ENCODE measurements at regions not wholly inside any gene's neighbourhood (a gene's known extent, or its start where the extent isn't known, plus 50 kb on each side); places are given as distances from the start of the nearest gene placed in this dataset.

- intact Hi-C loops (cut with DNase I) = no loop called here
- DNase-seq (ENCODE audit: low spot score) = no peak
These were observed 351.7 kb upstream of the MYT1L start for GRCh38 chr2:2682700-2683342.

- intact Hi-C loops (cut with DNase I) = no loop called here
- no peak for DNase-seq (ENCODE audit: low spot score)
These were observed 350.7 kb upstream of the MYT1L start for GRCh38 chr2:2681711-2682251.

- DNase-seq (ENCODE audit: low spot score) = no peak
- intact Hi-C loops (cut with DNase I) = no loop called here
These were observed 350.0 kb upstream of the MYT1L start for GRCh38 chr2:2681085-2681484.

- DNase-seq (ENCODE audit: low spot score) = no peak
- intact Hi-C loops (cut with DNase I) = no loop called here
These were observed 343.8 kb upstream of the MYT1L start for GRCh38 chr2:2674831-2675230.

GRCh38 chr2:2673406-2673805, 342.3 kb upstream of the MYT1L start:
- intact Hi-C loops (cut with DNase I) = no loop called here
- no peak for DNase-seq (ENCODE audit: low spot score)

GRCh38 chr2:2672249-2672648, 341.2 kb upstream of the MYT1L start:
- intact Hi-C loops (cut with DNase I) = no loop called here
- no peak for DNase-seq (ENCODE audit: low spot score)

GRCh38 chr2:2671826-2672225, 340.8 kb upstream of the MYT1L start:
- no peak for DNase-seq (ENCODE audit: low spot score)

GRCh38 chr2:2669316-2669715, 338.2 kb upstream of the MYT1L start:
- intact Hi-C loops (cut with DNase I) = no loop called here
- DNase-seq (ENCODE audit: low spot score) = no peak

More at GRCh38 chr2:2671826-2672225, 340.8 kb upstream of the MYT1L start:
- intact Hi-C loops (cut with DNase I) = no loop called here

GRCh38 chr2:2668681-2669265, 337.7 kb upstream of the MYT1L start:
- no peak for DNase-seq (ENCODE audit: low spot score)
- intact Hi-C loops (cut with DNase I) = no loop called here

GRCh38 chr2:2667690-2668089, 336.6 kb upstream of the MYT1L start:
- DNase-seq (ENCODE audit: low spot score) = no peak
- intact Hi-C loops (cut with DNase I) = no loop called here

GRCh38 chr2:2665834-2666133, 334.7 kb upstream of the MYT1L start:
- no peak for DNase-seq (ENCODE audit: low spot score)
- intact Hi-C loops (cut with DNase I) = no loop called here

- intact Hi-C loops (cut with DNase I) = loop anchor here (5.0 kb wide), 1 partner anchor 102 kb away; no protein-coding TSS in a partner anchor
These were observed 334.1 kb upstream of the MYT1L start for GRCh38 chr2:2664989-2665833.

GRCh38 chr2:2663401-2664036, 332.4 kb upstream of the MYT1L start:
- intact Hi-C loops (cut with DNase I) = loop anchor here (5.0 kb wide), 1 partner anchor 104 kb away; no protein-coding TSS in a partner anchor
- DNase-seq (ENCODE audit: low spot score) = peak; percentile 67

More at GRCh38 chr2:2664989-2665833, 334.1 kb upstream of the MYT1L start:
- DNase-seq (ENCODE audit: low spot score) = peak; percentile 76

- no peak for DNase-seq (ENCODE audit: low spot score)
- intact Hi-C loops (cut with DNase I) = loop anchor here (5.0 kb wide), 1 partner anchor 104 kb away; no protein-coding TSS in a partner anchor
These were observed 331.8 kb upstream of the MYT1L start for GRCh38 chr2:2662847-2663356.

- DNase-seq (ENCODE audit: low spot score) = peak; percentile 76
- intact Hi-C loops (cut with DNase I) = loop anchor here (5.0 kb wide), 1 partner anchor 105 kb away; no protein-coding TSS in a partner anchor
These were observed 331.2 kb upstream of the MYT1L start for GRCh38 chr2:2662037-2662846.

- intact Hi-C loops (cut with DNase I) = loop anchor here (5.0 kb wide), 1 partner anchor 106 kb away; no protein-coding TSS in a partner anchor
These were observed 329.8 kb upstream of the MYT1L start for GRCh38 chr2:2660789-2661355.

GRCh38 chr2:2657121-2657962, 326.3 kb upstream of the MYT1L start:
- intact Hi-C loops (cut with DNase I) = no loop called here
- no peak for DNase-seq (ENCODE audit: low spot score)

More at GRCh38 chr2:2660789-2661355, 329.8 kb upstream of the MYT1L start:
- DNase-seq (ENCODE audit: low spot score) = no peak

Data from cardiac septum (tissue), 1 donor.